Keratinocyte (primary cell): ENCODE measurements at regions not wholly inside any gene's neighbourhood (a gene's known extent, or its start where the extent isn't known, plus 50 kb on each side); places are given as distances from the start of the nearest gene placed in this dataset.

Source experiments
- DNase-seq: peaks from one replicate; pipeline ENCODE4 v3.0.0-alpha.2; 2011; ENCODE audit warnings: low read depth, missing footprints, low spot score
- FAIRE-seq: peaks from 2 replicates; lab custom pipeline; 2011; peaks lifted over from hg19 to GRCh38; lab: Jason Lieb, UNC
- H2AFZ ChIP-seq: 2 replicates; pipeline ENCODE4 v1.6.0; 2012; ENCODE audit warnings: low read length, control low read depth, inconsistent platforms; ENCODE audit not compliant: control insufficient read depth
- H3K27ac ChIP-seq: 2 replicates; pipeline ENCODE4 v1.5.1; 2011; ENCODE audit warnings: low read length; ENCODE audit not compliant: control insufficient read depth, insufficient read depth
- H3K27me3 ChIP-seq: 3 replicates; pipeline ENCODE4 v1.6.0; 2011; ENCODE audit warnings: low read length; ENCODE audit not compliant: control insufficient read depth, insufficient read depth; ENCODE audit errors: extremely low read depth
- H3K36me3 ChIP-seq, 2 experiments: 2 replicates in 1 of 2; 3 replicates in 1 of 2; pipeline ENCODE4 v1.5.1; 2011; ENCODE audit warnings: low read length in 2 of 2, mild to moderate bottlenecking in 1 of 2; ENCODE audit not compliant: control insufficient read depth in 2 of 2, insufficient read depth in 2 of 2; ENCODE audit errors: extremely low read depth in 1 of 2
- H3K4me1 ChIP-seq: 3 replicates; pipeline ENCODE4 v1.5.1; 2011; ENCODE audit warnings: low read length; ENCODE audit not compliant: control insufficient read depth, insufficient read depth; ENCODE audit errors: extremely low read depth
- H3K4me2 ChIP-seq: 3 replicates; pipeline ENCODE4 v1.6.0; 2011; ENCODE audit warnings: low read depth, low read length; ENCODE audit not compliant: control insufficient read depth, insufficient read depth; ENCODE audit errors: extremely low read depth
- H3K4me3 ChIP-seq, 3 experiments: fragments of 200-600 bp in 1 of 3; sonication (generic) in 1 of 3; 2 replicates in 2 of 3; 3 replicates in 1 of 3; pipeline ENCODE4 v1.5.1; 2011 to 2016; ENCODE audit warnings: low read length in 3 of 3, mild to moderate bottlenecking in 3 of 3, control low read depth in 2 of 3, inconsistent platforms in 1 of 3, low read depth in 1 of 3, mixed read lengths in 1 of 3, mixed run types in 1 of 3, moderate library complexity in 1 of 3; ENCODE audit not compliant: control insufficient read depth in 2 of 3, insufficient read depth in 2 of 3; ENCODE audit errors: extremely low read depth in 1 of 3
- H3K79me2 ChIP-seq: 2 replicates; pipeline ENCODE4 v1.6.0; 2012; ENCODE audit warnings: low read length; ENCODE audit not compliant: control insufficient read depth, insufficient read depth
- H3K9ac ChIP-seq: 3 replicates; pipeline ENCODE4 v1.6.0; 2011; ENCODE audit warnings: low read length; ENCODE audit not compliant: control insufficient read depth, insufficient read depth; ENCODE audit errors: extremely low read depth
- H3K9me1 ChIP-seq: 3 replicates; pipeline ENCODE4 v1.6.0; 2011; ENCODE audit warnings: low read length; ENCODE audit not compliant: control insufficient read depth, insufficient read depth; ENCODE audit errors: extremely low read depth
- H3K9me3 ChIP-seq: 2 replicates; pipeline ENCODE4 v1.5.1; 2012; ENCODE audit warnings: low read depth, low read length; ENCODE audit not compliant: control insufficient read depth
- H4K20me1 ChIP-seq: 3 replicates; pipeline ENCODE4 v1.6.0; 2011; ENCODE audit warnings: low read length; ENCODE audit not compliant: control insufficient read depth, insufficient read depth; ENCODE audit errors: extremely low read depth
- CTCF ChIP-seq, 3 experiments: IDR thresholded peaks in 1 of 3; conservative IDR thresholded peaks in 1 of 3; optimal IDR thresholded peaks in 1 of 3; 2 replicates in 2 of 3; 3 replicates in 1 of 3; pipeline versions ENCODE3 to v1.5.1; 2011; ENCODE audit warnings: low read length in 3 of 3, mild to moderate bottlenecking in 3 of 3, moderate library complexity in 2 of 3, control low read depth in 1 of 3, inconsistent platforms in 1 of 3; ENCODE audit not compliant: insufficient read depth in 2 of 3; ENCODE audit errors: extremely low read depth in 1 of 3
- EZH2 ChIP-seq: IDR thresholded peaks from one replicate; pipeline ENCODE4 v1.6.1; 2012; ENCODE audit warnings: inconsistent platforms, mild to moderate bottlenecking, low read length, moderate library complexity
- dilution Hi-C: fragments of 300-500 bp; cut with MboI; formaldehyde crosslinking; loops from one replicate; pipeline ENCODE4 v1.7.0; 2020; ENCODE audit warnings: low sequenced_read_pairs; ENCODE audit not compliant: extremely low pct_ligation_motif_present

GRCh38 chr7:12064586-12065127 is 146.4 kb upstream of the TMEM106B start:
- no peaks in the 10 kb centered on the region for H3K79me2 ChIP-seq
- dilution Hi-C loops: no loop called here

GRCh38 chr7:12066004-12066403 is 145.1 kb upstream of the TMEM106B start:
- FAIRE-seq: no peak
- no peak for DNase-seq

More at GRCh38 chr7:12064586-12065127, 146.4 kb upstream of the TMEM106B start:
- H3K27ac ChIP-seq: no peak overlapping the region
- H3K9me3 ChIP-seq: no peaks in the 10 kb centered on the region
- no peaks in the 10 kb centered on the region for H3K27me3 ChIP-seq
- no peaks in the 10 kb centered on the region for H3K4me1 ChIP-seq
- no peak for TF ChIP-seq EZH2
- no peak for TF ChIP-seq CTCF (optimal IDR thresholded peaks at IDR 0.05 in 1 of 3, IDR thresholded peaks at IDR 0.05 in 1 of 3, conservative IDR thresholded peaks at IDR 0.05 in 1 of 3; ENCODE audit: extremely low read depth in 1 of 3, insufficient read depth in 2 of 3, low read length in 3 of 3)
- H3K36me3 ChIP-seq: no peaks in the 10 kb centered on the region
- no peaks in the 10 kb centered on the region for H3K9me1 ChIP-seq
- H3K4me2 ChIP-seq: no peak overlapping the region
- H3K9ac ChIP-seq: no peak overlapping the region
- FAIRE-seq (no peak), DNase-seq (no peak)
- no peaks in the 10 kb centered on the region for H4K20me1 ChIP-seq
- no peak overlapping the region for H2AFZ ChIP-seq
- H3K4me3 ChIP-seq: no peak overlapping the region

More at GRCh38 chr7:12066004-12066403, 145.1 kb upstream of the TMEM106B start:
- Histone ChIP-seq H3K4me3 (no peak overlapping the region), H3K4me2 (no peak overlapping the region), H3K36me3 (no peaks in the 10 kb centered on the region), H4K20me1 (no peaks in the 10 kb centered on the region), H3K27me3 (no peaks in the 10 kb centered on the region), H3K9me1 (no peaks in the 10 kb centered on the region), H3K9me3 (no peaks in the 10 kb centered on the region), H3K27ac (no peak overlapping the region), H2AFZ (no peak overlapping the region), H3K79me2 (no peaks in the 10 kb centered on the region), H3K9ac (no peak overlapping the region), H3K4me1 (no peaks in the 10 kb centered on the region)
- TF ChIP-seq CTCF (optimal IDR thresholded peaks at IDR 0.05 in 1 of 3, IDR thresholded peaks at IDR 0.05 in 1 of 3, conservative IDR thresholded peaks at IDR 0.05 in 1 of 3; ENCODE audit: extremely low read depth in 1 of 3, insufficient read depth in 2 of 3, low read length in 3 of 3) (no peak), EZH2 (no peak)
- dilution Hi-C loops: no loop called here
